NAMALWA (cell line): ENCODE measurements at regions not wholly inside any gene's neighbourhood (a gene's known extent, or its start where the extent isn't known, plus 50 kb on each side); places are given as distances from the start of the nearest gene placed in this dataset.
A peak's percentile ranks its signal among the peaks of the same experiment; 100 is the strongest.

ENCODE experiments used
- DNase-seq: peaks from one replicate; pipeline ENCODE4 v3.0.0-alpha.2; 2015; ENCODE audit warnings: low spot score

- no peak for DNase-seq
Observed at GRCh38 chr11:122230385-122230755, 114.4 kb upstream of the BLID start.

- no peak for DNase-seq
Observed at GRCh38 chr11:122229481-122230384, 113.7 kb upstream of the BLID start.

DNA sequence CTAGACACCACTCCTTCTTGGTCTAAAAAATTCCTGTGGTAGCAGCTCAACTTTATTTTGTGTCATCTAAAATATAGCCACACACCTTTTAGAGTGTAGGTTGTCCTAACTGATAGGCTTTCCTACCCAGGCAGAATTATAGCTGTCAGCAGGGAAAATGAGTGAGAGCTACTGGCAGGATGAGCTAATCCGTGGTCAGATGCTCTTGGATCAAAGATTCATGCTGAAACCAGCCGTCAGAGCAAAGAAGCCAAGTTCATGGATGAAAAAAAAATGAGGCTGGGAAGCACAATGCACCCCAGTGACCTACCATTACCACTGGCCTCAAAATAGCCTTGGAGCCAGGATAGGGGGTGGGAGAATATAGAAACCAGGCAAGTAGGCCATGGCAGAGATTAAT is 113.1 kb upstream of the BLID start:
- no peak for DNase-seq

DNA sequence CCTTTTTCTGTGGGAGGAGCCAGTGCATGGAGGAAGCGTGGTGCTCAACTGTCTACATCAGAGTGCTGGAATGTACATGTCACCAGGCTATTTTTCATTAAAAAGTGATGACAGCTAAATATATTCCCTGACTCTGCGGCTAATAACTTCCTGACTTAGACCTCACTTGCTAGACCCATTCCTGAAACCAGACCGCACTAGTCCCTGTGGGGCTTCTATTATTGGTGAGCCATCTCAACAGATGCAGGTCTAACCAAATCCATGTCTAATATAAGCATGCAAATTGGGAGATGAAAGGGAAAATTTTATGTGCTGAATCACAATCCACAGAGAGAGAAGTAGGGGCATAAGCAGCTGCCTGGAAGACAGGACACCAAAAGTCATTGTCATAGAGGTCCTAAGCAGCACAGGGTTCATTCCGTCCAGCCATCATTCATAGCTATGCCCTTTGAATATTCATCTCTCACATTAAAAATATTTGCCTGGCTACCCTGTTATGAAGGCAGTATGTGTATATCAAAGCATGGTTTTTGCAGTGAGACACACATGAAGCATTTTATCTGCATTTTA is 110.9 kb upstream of the BLID start:
- DNase-seq, result no peak

DNA sequence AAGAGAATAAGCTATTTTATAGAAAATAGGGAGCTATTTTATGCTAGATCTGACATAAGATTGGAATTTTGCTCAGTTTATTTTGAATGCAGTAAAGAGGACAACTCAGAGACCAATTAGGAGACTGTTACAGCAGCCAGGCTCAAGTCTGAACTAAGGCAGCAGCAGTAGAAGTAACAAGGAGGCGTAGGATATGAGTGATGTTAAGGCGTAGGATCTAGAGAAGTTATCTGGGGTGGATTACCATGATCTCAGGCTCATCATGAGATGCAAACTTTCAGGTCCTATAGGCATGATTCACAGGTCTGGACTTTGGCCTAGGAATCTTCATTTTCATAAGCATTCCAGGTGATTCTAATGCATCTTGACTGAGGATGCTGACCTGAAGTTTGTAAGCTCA is 108.9 kb upstream of the BLID start:
- DNase-seq, result no peak

DNA sequence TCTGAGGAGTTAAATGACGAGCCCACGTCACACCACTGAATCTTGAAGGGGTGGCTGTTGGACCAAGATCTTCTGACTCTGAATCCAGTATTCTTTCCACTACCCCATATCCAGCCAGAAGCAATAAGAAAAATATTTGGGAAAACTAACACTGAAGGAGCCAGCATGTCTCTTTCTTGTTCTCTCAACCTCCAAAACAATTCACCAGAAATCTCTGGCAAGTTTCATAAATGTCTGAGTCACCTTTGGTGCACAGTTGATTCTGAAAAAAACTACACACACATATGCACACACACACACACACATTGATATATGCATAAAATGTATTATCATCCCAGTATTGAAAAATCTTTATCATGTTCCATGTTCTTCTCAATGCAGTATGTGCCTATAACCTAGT is 104.3 kb upstream of the BLID start:
- DNase-seq, result no peak

GRCh38 chr11:122219791-122220190 is 103.8 kb upstream of the BLID start:
- DNase-seq, result no peak

DNA sequence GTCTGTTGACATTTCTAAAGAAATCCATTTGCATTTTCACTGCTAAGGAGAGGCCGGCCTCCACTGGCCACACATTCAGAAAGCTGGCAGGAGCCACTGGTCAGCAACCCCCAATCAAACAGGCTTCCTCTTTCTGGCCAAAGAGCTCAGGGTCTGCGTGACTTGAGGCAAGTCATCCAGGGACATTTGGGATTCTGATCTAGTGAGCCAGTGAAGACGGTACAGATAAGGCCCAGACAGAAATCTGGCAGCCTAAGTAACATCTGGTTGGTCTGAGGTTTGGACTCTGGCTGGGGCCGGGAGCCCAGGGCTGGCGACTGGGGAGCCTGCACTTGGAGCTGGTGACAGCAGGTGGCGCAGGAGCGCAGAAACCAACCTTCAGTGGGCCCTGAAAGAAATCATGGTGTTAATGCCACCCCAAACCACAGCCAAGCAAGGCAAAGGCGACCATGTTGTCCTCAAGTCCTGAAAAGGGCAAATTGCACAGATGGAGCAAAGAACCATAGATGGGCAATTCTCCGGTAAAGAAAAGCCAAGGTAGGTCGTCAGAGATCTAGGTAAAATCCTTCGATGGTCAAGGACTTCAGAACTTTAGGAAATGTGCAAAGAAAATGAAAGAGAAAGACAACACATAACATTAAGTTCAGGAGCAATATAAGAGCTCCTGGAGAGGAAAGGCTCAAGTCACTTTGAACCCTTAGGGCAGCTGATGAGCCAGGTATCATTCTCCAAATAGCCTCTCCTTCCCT is 99.4 kb upstream of the BLID start:
- DNase-seq, result peak; percentile 54

DNA sequence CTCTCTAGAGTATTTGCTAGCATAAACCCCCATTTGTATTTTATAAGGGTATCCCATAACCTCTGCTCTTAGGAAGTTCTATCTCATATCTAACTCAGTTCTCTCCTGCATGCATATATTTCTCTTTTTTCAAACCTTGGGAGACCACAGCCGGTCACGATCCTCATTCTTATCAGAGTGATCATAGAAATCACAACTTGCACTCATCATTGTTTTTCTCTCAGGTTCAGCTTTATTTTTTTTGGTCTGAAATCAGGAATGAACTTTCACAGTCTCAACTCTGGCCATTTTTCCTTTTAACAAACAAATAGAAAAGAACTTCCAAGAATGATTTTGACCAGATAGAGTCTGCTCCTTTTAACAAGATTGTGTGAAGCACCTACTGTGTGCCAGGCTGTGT is 98.6 kb upstream of the BLID start:
- no peak for DNase-seq

GRCh38 chr11:122214080-122214479 is 98.1 kb upstream of the BLID start:
- no peak for DNase-seq

DNA sequence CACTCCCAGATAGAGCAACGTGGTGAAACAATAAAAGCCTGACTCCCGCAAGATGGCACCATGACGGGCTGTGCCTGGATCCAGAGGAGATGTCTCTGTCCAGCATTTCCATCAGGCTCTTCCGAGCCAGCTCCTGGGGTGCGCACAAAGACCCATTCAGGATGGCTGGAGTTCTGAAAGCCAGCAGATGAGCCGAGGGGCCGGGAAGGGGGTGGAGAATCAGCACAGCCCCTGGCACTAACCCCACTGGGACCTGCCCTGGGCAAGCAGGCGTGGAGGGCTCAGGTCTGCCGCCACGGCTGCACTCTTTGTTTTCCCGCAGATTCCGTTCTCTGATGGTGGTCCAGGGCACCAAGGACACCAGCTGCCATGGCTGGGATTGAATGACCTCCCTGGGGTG is 97.2 kb upstream of the BLID start:
- DNase-seq, result no peak

DNA sequence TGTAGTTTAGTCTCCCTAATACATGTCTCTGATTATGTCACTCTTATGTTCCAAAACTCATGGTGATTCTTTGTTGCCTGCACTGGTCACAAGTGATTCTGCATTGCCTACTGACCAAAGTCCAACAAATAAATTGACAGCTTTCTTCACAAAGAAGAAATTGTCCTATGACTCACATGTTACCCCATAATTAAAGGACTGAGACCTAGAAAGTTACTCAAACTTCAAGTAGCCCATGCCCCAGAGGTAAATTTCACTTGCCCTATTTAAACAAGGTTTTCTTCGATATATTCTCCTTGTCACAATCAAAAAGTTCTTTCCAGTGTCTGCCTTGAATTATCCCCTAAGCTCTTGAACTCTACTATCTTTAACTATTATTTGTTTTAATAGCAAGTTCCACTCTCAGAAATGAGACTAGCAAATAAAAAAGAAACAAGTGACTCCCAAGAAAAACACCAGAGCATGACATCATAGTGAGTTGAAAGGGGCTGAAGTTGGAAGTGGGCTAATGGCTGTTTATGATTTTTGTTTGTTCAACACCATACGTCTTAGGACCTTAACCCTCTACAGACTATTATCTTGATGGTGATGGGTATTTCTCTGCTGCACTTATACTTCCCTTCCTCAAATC is 94.5 kb upstream of the BLID start:
- no peak for DNase-seq

DNA sequence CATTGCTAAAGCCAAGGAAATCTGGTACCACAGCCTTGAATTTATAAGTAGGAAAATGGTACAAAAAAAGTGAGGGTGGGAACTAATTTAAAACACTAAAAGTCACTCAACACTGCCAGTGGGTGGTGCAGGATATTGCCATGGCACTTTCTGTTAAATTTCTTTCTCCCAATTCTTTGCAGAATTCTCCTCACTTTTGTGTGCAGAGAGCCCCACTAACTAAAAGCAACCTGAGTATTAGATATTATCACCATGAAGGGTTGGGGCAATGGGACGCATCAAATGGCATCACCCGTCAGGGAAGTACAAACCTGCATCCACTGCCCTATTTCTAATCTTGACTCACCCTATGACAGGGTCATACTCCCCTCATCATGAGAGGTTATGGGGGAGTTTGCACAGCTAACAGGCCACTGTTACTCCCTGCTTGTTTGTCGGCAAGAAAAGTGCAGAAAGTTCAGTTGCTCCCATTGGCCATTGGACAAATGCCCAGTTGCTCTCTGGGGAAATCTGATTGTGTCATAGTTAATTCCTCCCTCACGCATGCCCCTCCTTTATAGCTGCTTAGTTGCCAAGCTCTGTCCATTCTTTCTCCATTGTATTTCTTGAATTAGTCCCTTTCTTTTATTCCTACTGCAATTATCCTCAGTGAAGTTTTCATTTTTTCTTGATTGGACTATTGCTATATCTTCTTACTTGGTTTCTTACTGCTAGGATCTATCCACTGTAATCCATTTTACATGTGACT is 93.8 kb upstream of the BLID start:
- DNase-seq, result no peak

DNA sequence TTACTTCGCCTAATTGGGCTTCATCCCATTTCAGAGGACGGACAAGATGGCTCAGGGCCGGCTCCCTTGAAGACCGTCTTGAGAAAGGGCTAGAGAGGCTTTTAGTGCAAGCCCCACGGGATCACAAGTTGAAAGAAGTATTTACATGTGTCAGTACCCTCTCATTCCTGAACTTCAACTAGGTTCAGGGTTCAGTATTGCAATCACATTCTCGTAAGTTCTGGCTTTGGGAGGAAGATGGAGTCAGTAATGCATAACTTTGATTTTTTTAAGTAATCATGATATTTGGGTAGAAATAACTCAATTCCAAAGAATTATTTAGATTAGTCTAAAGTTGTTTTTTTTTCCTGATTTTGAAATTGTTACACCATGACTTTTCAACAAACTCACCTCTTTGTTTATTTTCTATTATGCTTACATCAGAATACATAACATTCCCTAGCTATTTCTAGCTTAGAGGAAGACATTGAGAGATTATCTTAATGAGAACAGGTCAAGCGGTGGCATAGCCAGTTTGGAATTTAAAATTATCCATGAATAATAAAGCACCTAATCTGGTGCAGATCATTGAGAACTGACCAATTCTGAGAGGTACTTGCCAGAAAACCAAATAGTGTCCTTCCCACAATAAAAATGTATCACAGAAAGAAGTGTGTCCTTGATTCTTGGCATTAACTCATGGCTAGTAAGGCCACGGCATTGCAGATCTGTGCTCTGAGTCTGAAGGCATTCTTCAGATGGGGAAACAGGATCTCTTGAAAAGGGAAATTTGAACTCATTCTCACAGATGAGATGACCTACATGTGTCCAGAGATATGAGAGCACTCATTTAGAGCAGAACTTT is 92.1 kb upstream of the BLID start:
- no peak for DNase-seq

DNA sequence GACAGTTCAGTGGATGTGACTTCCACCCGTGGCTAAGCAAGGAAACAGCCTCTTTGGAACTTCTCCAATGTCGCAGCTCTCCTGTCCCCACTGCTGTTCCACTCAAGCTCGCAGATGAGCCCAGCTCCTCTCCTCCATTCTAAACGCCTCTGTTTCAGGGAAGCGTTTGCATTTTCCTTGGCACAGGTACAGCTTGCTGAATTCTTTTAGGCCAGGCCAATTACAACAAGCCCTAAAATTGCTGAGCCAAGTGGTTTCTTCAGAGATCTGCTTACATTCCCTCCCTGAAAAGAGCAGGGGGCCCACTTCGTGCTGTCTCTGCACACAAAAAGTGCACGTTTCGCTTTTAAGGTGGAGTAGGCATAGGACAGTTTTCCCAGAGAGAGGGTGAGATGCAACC is 91.5 kb upstream of the BLID start:
- DNase-seq, result no peak

- DNase-seq, result no peak
Observed at GRCh38 chr11:122205036-122205435, 89.0 kb upstream of the BLID start.

- DNase-seq, result no peak
Observed at GRCh38 chr11:122204206-122204605, 88.2 kb upstream of the BLID start.

- peak; percentile 48 for DNase-seq
Observed at GRCh38 chr11:122202951-122203456, 87.0 kb upstream of the BLID start.

GRCh38 chr11:122202161-122202950 is 86.3 kb upstream of the BLID start:
- DNase-seq, result no peak

DNA sequence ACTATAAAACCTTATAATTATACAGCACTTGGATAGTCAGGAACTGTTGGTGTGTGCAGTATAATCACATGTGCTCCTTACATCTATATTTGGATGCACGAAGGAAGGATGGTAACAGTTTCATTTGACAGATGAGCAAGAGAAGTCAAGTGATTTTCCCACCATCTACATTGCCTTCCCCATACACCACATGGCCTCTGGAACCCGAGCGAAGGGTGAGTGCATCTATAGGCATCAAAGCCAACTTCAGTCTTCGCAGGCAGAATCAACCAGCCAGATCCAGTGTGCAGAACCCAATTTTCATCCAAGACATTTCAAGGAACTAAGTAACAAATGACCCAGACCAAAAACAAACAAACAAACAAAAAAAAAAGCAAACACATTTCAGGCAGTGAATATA is 85.1 kb upstream of the BLID start:
- no peak for DNase-seq
